HCT116 (cell line): ENCODE measurements at regions not wholly inside any gene's neighbourhood (a gene's known extent, or its start where the extent isn't known, plus 50 kb on each side); places are given as distances from the start of the nearest gene placed in this dataset.

Source experiments
- ATAC-seq: fragments of 200-7000 bp; cut with Tn5 transposase; 2 replicates; pipeline ENCODE4 v1.9.1; 2020; ENCODE audit warnings: mild to moderate bottlenecking, moderate library complexity
- BruUV-seq: library from RNA; stranded (reverse); fragments of 400-500 nt; replicated peaks from 2 replicates; lab custom pipeline; 2021; lab: Mats Ljungman, UMichigan
- CTCF ChIA-PET: fragments of 300-600 bp; sonication (Branson Sonifier 250); formaldehyde crosslinking; loops from one replicate; lab custom pipeline; 2021; ENCODE audit warnings: antibody characterized with exemption; lab: Charles Lee
- POLR2A ChIA-PET: fragments of 300-600, 350-600 bp; sonication (Branson Sonifier 250); formaldehyde crosslinking; loops from one replicate; lab custom pipeline; 2021; ENCODE audit warnings: antibody characterized with exemption; lab: Charles Lee
- RAD21 ChIA-PET, 2 experiments: fragments of 300-600 bp; sonication (Branson Sonifier 250); formaldehyde crosslinking; loops; one replicate each; lab custom pipeline; 2023; ENCODE audit warnings: low total read pairs in 2 of 2; ENCODE audit not compliant: uncharacterized antibody in 2 of 2, unreplicated experiment in 2 of 2, low non-redundant PET in 1 of 2; lab: Charles Lee
- DNase-seq: peaks from one replicate; pipeline ENCODE4 v3.0.0-alpha.2; 2010; ENCODE audit warnings: low read depth, low spot score
- H2AFZ ChIP-seq: fragments of 200-600 bp; shearing (Covaris generic), sonication (generic); 2 replicates; pipeline ENCODE4 v1.6.1; 2017; ENCODE audit warnings: low read depth, mixed run types, mixed read lengths, antibody characterized with exemption, low read length; ENCODE audit not compliant: poor library complexity, severe bottlenecking
- H3K27ac ChIP-seq: 2 replicates; pipeline ENCODE4 v1.5.1; 2012; ENCODE audit warnings: low read depth, low read length
- H3K27me3 ChIP-seq: fragments of 200-600 bp; sonication (generic); 2 replicates; pipeline ENCODE4 v1.6.1; 2016; ENCODE audit warnings: mixed run types, low read length, mixed read lengths; ENCODE audit not compliant: insufficient read depth
- H3K36me3 ChIP-seq, 2 experiments: fragments of 200-500 bp in 1 of 2; fragments of 200-600 bp in 1 of 2; sonication (Bioruptor generic) in 1 of 2; sonication (generic) in 1 of 2; 2 replicates each; pipeline versions ENCODE4 v1.5.1 to v1.6.1; 2014 to 2016; ENCODE audit warnings: low read length in 2 of 2, inconsistent platforms in 1 of 2, mixed read lengths in 1 of 2, mixed run types in 1 of 2; ENCODE audit not compliant: insufficient read depth in 2 of 2, control insufficient read depth in 1 of 2
- H3K4me1 ChIP-seq, 2 experiments: fragments of 200-600 bp in 1 of 2; sonication (generic) in 1 of 2; 2 replicates each; pipeline versions ENCODE4 v1.5.1 to v1.6.1; 2012 to 2017; ENCODE audit warnings: low read length in 2 of 2, inconsistent platforms in 1 of 2, mild to moderate bottlenecking in 1 of 2, mixed read lengths in 1 of 2, mixed run types in 1 of 2, moderate library complexity in 1 of 2; ENCODE audit not compliant: insufficient read depth in 2 of 2, control insufficient read depth in 1 of 2
- H3K4me2 ChIP-seq: fragments of 200-600 bp; sonication (generic); 2 replicates; pipeline ENCODE4 v1.6.1; 2017; ENCODE audit warnings: mixed run types, low read length, mixed read lengths
- H3K4me3 ChIP-seq, 2 experiments: fragments of 200-600 bp in 1 of 2; sonication (generic) in 1 of 2; replicated peaks in 1 of 2; 2 replicates each; pipeline ENCODE4 v1.5.1; 2011 to 2016; ENCODE audit warnings: low read length in 2 of 2, control low read depth in 1 of 2, low read depth in 1 of 2, mild to moderate bottlenecking in 1 of 2, mixed read lengths in 1 of 2, mixed run types in 1 of 2
- H3K79me2 ChIP-seq: fragments of 200-600 bp; sonication (generic); 2 replicates; pipeline ENCODE4 v1.6.1; 2017; ENCODE audit warnings: mild to moderate bottlenecking, mixed run types, low read length, moderate library complexity, mixed read lengths; ENCODE audit not compliant: insufficient read depth
- H3K9ac ChIP-seq: fragments of 200-600 bp; sonication (generic); 2 replicates; pipeline ENCODE4 v1.6.1; 2016; ENCODE audit warnings: low read length, mixed read lengths
- H3K9me2 ChIP-seq: fragments of 200-600 bp; sonication (generic), shearing (Covaris generic); 2 replicates; pipeline ENCODE4 v1.6.1; 2017; ENCODE audit warnings: mixed run types, mild to moderate bottlenecking, moderate library complexity; ENCODE audit not compliant: insufficient read depth
- H3K9me3 ChIP-seq, 2 experiments: fragments of 200-500 bp in 1 of 2; fragments of 200-600 bp in 1 of 2; sonication (Bioruptor generic) in 1 of 2; sonication (generic) in 1 of 2; 2 replicates each; pipeline ENCODE4 v1.6.1; 2014 to 2017; ENCODE audit warnings: low read length in 2 of 2, mixed read lengths in 2 of 2, inconsistent platforms in 1 of 2, low read depth in 1 of 2, mild to moderate bottlenecking in 1 of 2, mixed run types in 1 of 2, moderate library complexity in 1 of 2; ENCODE audit not compliant: control insufficient read depth in 1 of 2, insufficient read depth in 1 of 2
- H4K20me1 ChIP-seq: fragments of 200-600 bp; sonication (generic), shearing (Covaris generic); 2 replicates; pipeline ENCODE4 v1.6.1; 2017; ENCODE audit warnings: mixed run types, mild to moderate bottlenecking, moderate library complexity; ENCODE audit not compliant: insufficient read depth
- EGR1 ChIP-seq: IDR thresholded peaks from 2 replicates; pipeline ENCODE4 v1.6.1; 2012; ENCODE audit warnings: low read depth
- ELF1 ChIP-seq: IDR thresholded peaks from 2 replicates; pipeline ENCODE4 v1.6.1; 2012; ENCODE audit warnings: low read depth, borderline replicate concordance
- EZH2phosphoT487 ChIP-seq: fragments of 200-600 bp; IDR thresholded peaks from 2 replicates; pipeline ENCODE4 v1.6.1; 2018; ENCODE audit warnings: antibody characterized with exemption, borderline replicate concordance
- POLR2A ChIP-seq: IDR thresholded peaks from 2 replicates; pipeline ENCODE4 v1.7.0; 2011; ENCODE audit warnings: borderline replicate concordance; ENCODE audit not compliant: insufficient read depth, insufficient read length; ENCODE audit errors: extremely low read depth
- RAD21 ChIP-seq: IDR thresholded peaks from 2 replicates; pipeline ENCODE4 v1.6.1; 2012; ENCODE audit warnings: low read depth, mild to moderate bottlenecking
- REST ChIP-seq: IDR thresholded peaks from 2 replicates; pipeline ENCODE4 v1.6.1; 2012; ENCODE audit warnings: low read depth
- SIN3A ChIP-seq: IDR thresholded peaks from 2 replicates; pipeline ENCODE4 v1.6.1; 2012; ENCODE audit warnings: low read depth
- SP1 ChIP-seq: IDR thresholded peaks from 2 replicates; pipeline ENCODE4 v1.6.1; 2012; ENCODE audit warnings: low read depth
- intact Hi-C: fragments of 100-400 bp; cut with micrococcal nuclease; formaldehyde crosslinking; loops from 2 replicates; pipeline ENCODE4 v1.10.0; 2022

GRCh38 chr4:18923496-18924161 lies 902.1 kb upstream of the LCORL start:
- no peak for DNase-seq
- Histone ChIP-seq H2AFZ (no peak overlapping the region), H4K20me1 (no peaks in the 10 kb centered on the region), H3K4me3 (no peak overlapping the region), H3K9me2 (no peaks in the 10 kb centered on the region), H3K4me1 (no peaks in the 10 kb centered on the region), H3K27ac (no peak overlapping the region), H3K36me3 (no peaks in the 10 kb centered on the region), H3K9me3 (no peaks in the 10 kb centered on the region), H3K9ac (no peak overlapping the region), H3K79me2 (no peaks in the 10 kb centered on the region), H3K27me3 (no peaks in the 10 kb centered on the region), H3K4me2 (no peak overlapping the region)
- TF ChIP-seq EZH2phosphoT487 = no peak
- TF ChIP-seq EGR1 = no peak
- no peak for TF ChIP-seq REST
- no peak for TF ChIP-seq RAD21
- TF ChIP-seq SP1 = no peak
- no peak for TF ChIP-seq POLR2A
- TF ChIP-seq ELF1 = no peak
- TF ChIP-seq SIN3A = no peak
- intact Hi-C loops = no loop called here
- no peak for ATAC-seq
- RAD21 ChIA-PET = no interaction called here
- POLR2A ChIA-PET = no interaction called here
- no TSS peak for BruUV-seq
- CTCF ChIA-PET = no interaction called here
